ENCODE measurements at regions not wholly inside any gene's neighbourhood (a gene's known extent, or its start where the extent isn't known, plus 50 kb on each side); places are given as distances from the start of the nearest gene placed in this dataset.
A peak's percentile ranks its signal among the peaks of the same experiment; 100 is the strongest.

DNA sequence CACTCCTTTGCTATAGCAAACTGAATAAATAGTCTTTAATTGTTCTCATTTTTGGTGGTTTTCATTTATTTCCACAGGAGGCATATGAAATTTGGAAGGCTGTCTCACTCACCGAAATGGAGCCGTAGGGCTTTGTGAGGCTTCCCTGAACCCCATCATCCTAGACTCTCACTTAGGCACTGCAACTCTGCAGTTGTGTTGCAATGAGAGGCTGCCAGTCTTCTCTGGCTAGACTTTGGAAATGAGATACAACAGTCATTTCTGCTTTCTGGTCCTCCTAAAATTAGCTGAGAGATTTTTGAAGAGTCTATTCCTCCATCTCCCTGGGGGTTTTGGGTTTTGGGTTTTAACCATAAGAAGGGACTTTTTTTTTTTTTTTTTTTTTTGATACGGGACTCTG is 146.5 kb downstream of the SH3BGRL start:
- CTCF ChIA-PET = no interaction called here

GRCh38 chrX:81354954-81355353 is 153.1 kb downstream of the SH3BGRL start:
- ChIA-PET POLR2A (ENCODE audit: low non-redundant PET) (no interaction called here), CTCF (no interaction called here)
- no peak for TF ChIP-seq CTCF (conservative IDR thresholded peaks at IDR 0.05; ENCODE audit: low read depth)
- no peak for DNase-seq (ENCODE audit: low spot score)
- no peak overlapping the region for H3K27ac ChIP-seq

More for the DNA sequence above, 146.5 kb downstream of the SH3BGRL start:
- H3K27ac ChIP-seq = no peak overlapping the region
- POLR2A ChIA-PET (ENCODE audit: low non-redundant PET) = no interaction called here
- no peak for DNase-seq (ENCODE audit: low spot score)
- TF ChIP-seq CTCF (conservative IDR thresholded peaks at IDR 0.05; ENCODE audit: low read depth) = no peak

GRCh38 chrX:81355436-81355835 is 153.5 kb downstream of the SH3BGRL start:
- H3K27ac ChIP-seq = no peak overlapping the region
- no peak for DNase-seq (ENCODE audit: low spot score)
- TF ChIP-seq CTCF (conservative IDR thresholded peaks at IDR 0.05; ENCODE audit: low read depth) = no peak
- POLR2A ChIA-PET (ENCODE audit: low non-redundant PET) = no interaction called here
- CTCF ChIA-PET = no interaction called here

DNA sequence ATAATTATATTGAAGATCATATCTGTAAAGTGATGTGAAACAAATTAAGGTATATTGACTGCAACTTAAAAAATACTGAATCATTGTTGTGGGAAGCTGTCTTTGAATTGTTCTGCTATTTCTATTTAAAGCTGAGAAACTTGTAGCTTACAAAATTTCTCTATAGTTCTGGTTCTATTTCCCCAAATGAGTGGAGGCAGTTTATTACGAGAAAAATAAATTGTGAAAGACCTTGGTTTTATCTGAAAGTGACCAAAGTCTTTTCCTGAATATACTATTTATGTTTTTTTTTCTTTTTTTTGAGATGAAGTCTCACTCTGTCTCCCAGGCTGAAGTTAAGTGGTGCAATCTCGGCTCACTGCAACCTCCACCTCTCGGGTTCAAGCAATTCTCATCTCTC is 165.4 kb downstream of the SH3BGRL start:
- POLR2A ChIA-PET (ENCODE audit: low non-redundant PET) = no interaction called here
- CTCF ChIA-PET = no interaction called here

GRCh38 chrX:81377329-81377728 is 175.4 kb downstream of the SH3BGRL start:
- DNase-seq (ENCODE audit: low spot score) = peak; percentile 1
- POLR2A ChIA-PET (ENCODE audit: low non-redundant PET) = no interaction called here
- no peak overlapping the region for H3K27ac ChIP-seq
- peak; percentile 29 for TF ChIP-seq CTCF (conservative IDR thresholded peaks at IDR 0.05; ENCODE audit: low read depth)
- CTCF ChIA-PET = interaction anchor here (1.0 kb wide), 1 partner anchor 202 kb away, joined by 3 read pairs; no protein-coding TSS in a partner anchor

More for the DNA sequence above, 165.4 kb downstream of the SH3BGRL start:
- no peak for TF ChIP-seq CTCF (conservative IDR thresholded peaks at IDR 0.05; ENCODE audit: low read depth)
- no peak overlapping the region for H3K27ac ChIP-seq
- DNase-seq (ENCODE audit: low spot score) = no peak

DNA sequence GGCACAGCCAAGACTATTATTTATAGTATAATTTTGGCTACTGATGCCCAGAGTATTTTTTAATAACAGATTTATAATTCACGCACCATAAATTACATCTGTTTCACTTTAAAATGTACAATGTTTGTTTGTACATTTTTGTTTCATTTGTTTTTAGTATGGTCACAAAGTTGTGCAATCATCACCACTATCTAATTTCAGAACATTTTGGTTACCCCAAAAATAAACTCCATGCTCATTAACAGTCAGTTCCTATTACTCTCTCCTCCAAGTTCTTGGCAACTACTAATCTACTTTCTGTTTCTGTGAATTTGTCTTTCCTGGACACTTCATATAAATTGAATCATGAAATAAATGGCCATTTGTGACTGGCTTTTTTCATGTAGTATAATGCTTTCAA is 176.7 kb downstream of the SH3BGRL start:
- ChIA-PET CTCF (no interaction called here), POLR2A (ENCODE audit: low non-redundant PET) (no interaction called here)
- DNase-seq (ENCODE audit: low spot score) = no peak
- no peak overlapping the region for H3K27ac ChIP-seq
- no peak for TF ChIP-seq CTCF (conservative IDR thresholded peaks at IDR 0.05; ENCODE audit: low read depth)

- ChIA-PET CTCF (interaction anchor here (0.5 kb wide), 1 partner anchor 214 kb away, joined by 3 read pairs; no protein-coding TSS in a partner anchor), POLR2A (ENCODE audit: low non-redundant PET) (no interaction called here)
- DNase-seq (ENCODE audit: low spot score) = no peak
- no peak for TF ChIP-seq CTCF (conservative IDR thresholded peaks at IDR 0.05; ENCODE audit: low read depth)
- no peak overlapping the region for H3K27ac ChIP-seq
Measured at GRCh38 chrX:81390237-81390636, 188.3 kb downstream of the SH3BGRL start.

Measured in RWPE1 (cell line).